ENCODE measurements at regions not wholly inside any gene's neighbourhood (a gene's known extent, or its start where the extent isn't known, plus 50 kb on each side); places are given as distances from the start of the nearest gene placed in this dataset.
"Not testable (repeated sequence)": the region's sequence is repeated elsewhere in the genome, so short reads cannot be mapped to it uniquely, and the experiment has no call there.

DNA sequence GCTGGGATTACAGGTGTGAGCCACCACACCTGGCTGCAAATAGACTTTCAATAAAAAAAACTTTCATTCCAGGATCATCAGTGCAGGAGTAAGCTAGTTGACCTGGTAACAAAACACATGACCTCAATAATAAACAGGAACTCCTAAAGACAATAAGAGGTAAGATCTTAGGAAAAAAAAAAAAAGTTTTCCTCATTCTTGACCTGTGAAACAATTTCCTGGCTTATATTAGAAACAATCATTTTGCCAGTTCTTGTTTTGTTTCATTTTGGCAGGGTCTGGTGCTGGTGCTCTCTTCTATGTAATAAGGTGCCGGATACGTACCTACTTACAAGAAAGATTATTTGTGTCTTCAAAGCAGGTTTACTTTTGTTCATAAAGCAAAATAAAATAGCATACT, 90.6 kb upstream of the AMN1 start:
- TF ChIP-seq, protein P1, sequence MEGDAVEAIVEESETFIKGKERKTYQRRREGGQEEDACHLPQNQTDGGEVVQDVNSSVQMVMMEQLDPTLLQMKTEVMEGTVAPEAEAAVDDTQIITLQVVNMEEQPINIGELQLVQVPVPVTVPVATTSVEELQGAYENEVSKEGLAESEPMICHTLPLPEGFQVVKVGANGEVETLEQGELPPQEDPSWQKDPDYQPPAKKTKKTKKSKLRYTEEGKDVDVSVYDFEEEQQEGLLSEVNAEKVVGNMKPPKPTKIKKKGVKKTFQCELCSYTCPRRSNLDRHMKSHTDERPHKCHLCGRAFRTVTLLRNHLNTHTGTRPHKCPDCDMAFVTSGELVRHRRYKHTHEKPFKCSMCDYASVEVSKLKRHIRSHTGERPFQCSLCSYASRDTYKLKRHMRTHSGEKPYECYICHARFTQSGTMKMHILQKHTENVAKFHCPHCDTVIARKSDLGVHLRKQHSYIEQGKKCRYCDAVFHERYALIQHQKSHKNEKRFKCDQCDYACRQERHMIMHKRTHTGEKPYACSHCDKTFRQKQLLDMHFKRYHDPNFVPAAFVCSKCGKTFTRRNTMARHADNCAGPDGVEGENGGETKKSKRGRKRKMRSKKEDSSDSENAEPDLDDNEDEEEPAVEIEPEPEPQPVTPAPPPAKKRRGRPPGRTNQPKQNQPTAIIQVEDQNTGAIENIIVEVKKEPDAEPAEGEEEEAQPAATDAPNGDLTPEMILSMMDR (IDR thresholded peaks at IDR 0.05), result no peak
- TF ChIP-seq ZFX (IDR thresholded peaks at IDR 0.05; ENCODE audit: borderline replicate concordance), result no peak
- H3K27ac ChIP-seq, result no peak overlapping the region

DNA sequence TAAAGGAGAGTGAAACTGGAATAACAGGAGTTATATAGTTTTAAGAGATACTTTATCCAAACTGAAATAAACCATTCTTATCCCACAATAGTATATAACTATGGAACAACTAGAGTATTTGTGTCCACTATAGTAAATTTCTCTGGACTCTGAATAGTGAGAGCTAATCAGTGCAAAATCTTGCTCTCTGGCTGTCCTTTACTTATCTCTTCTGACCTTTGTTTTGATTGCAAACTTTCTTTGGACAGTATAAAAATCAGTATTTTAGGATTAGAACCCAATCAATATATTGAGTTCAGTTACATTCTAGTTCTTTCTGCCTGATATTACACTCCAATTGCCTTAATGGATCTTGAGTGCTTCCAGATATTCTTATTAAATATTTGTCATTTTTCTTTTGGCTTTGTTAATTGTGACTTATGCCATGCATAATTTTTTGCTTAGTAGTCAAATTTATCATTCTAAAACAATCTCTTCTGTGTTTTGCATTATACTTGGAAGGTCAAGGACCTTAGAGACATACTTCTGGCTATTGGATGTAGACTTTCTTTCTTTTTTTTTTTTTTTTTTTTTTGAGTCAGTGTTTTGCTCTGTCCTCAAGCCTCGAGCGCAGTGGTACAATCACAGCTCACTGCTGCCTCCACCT, 89.9 kb upstream of the AMN1 start:
- TF ChIP-seq ZFX (IDR thresholded peaks at IDR 0.05; ENCODE audit: borderline replicate concordance), result no peak
- TF ChIP-seq, protein P1 (IDR thresholded peaks at IDR 0.05), result no peak
- H3K27ac ChIP-seq, result no peak overlapping the region

DNA sequence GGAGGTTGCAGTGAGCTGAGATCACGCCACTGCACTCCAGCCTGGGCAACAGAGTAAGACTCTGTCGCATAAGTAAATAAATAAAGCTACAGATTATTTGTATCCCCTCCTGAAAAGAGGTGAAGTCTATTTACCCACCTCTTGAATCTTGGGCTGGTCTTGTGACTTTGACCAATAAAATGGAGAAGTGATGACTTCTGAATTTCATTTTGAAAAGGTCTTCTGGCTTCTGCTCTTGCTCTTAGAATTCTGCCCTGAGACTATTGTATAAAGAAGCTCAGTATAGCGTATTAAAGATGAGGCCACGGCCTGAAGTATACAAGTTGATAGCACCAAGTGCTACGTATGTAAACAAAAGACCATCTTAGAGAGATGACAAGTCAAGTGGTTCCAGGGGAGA, 88.3 kb upstream of the AMN1 start:
- H3K27ac ChIP-seq, result no peak overlapping the region
- TF ChIP-seq, protein P1 (IDR thresholded peaks at IDR 0.05), result no peak
- TF ChIP-seq ZFX (IDR thresholded peaks at IDR 0.05; ENCODE audit: borderline replicate concordance), result no peak

DNA sequence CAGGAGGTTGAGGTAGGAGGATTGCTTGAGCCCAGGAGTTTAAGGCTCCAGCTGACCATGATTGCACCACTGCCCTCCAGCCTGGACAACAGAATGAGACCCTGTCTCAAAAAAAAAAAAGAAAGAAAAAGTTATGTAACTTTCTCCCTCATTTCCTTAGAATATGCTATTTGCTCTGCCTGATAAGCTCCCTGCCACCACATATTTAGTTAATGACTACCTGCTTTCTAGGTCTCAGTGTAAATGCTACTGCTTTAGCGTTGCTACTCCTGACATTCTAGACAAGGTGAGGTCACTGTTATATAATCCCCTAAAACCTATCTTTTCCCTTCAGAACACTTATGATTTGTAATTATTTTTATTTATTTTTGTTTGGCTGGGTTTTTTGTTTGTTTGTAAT, 86.3 kb upstream of the AMN1 start:
- TF ChIP-seq, protein P1 (IDR thresholded peaks at IDR 0.05), result no peak
- no peak overlapping the region for H3K27ac ChIP-seq

DNA sequence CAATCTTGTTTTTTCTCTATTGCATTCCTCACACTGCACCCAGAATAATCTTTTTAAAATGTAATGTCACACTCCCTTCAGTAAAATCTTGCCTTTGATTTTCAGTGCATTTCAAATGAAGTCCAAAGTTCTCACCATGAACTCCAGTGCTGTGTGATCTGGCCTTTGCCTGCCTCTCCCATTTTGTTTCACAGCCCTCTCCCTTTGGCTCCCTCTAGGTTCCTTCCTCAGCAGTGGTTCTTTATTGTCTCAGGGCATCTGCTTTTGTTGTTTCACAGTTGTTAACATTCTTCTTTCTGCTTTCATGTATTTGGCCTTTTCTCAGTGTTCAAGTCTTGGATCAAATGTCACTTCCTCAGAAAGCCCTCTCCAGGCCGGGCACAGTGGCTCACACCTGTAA, 84.5 kb upstream of the AMN1 start:
- TF ChIP-seq, protein P1 (IDR thresholded peaks at IDR 0.05), result peak; percentile 34
- TF ChIP-seq ZFX (IDR thresholded peaks at IDR 0.05; ENCODE audit: borderline replicate concordance), result no peak
- no peak overlapping the region for H3K27ac ChIP-seq

DNA sequence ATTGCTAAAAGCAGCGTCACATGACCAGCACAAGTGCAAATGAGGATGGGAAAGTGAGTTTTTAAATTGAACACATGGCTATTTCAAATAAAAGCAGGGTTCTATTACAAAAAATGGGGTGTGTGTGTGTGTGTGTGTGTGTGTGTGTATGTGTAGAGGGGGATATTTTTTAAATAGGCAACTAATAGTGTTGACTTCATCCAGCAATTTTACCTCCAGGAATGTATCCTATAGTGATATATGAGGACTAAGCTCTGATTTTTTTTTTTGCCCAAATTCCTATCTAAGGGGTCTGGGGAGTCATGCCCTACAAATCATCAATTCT, 78.9 kb upstream of the AMN1 start:
- TF ChIP-seq, protein P1 (IDR thresholded peaks at IDR 0.05), result no peak
- no peak for TF ChIP-seq ZFX (IDR thresholded peaks at IDR 0.05; ENCODE audit: borderline replicate concordance)
- H3K27ac ChIP-seq, result no peak overlapping the region

DNA sequence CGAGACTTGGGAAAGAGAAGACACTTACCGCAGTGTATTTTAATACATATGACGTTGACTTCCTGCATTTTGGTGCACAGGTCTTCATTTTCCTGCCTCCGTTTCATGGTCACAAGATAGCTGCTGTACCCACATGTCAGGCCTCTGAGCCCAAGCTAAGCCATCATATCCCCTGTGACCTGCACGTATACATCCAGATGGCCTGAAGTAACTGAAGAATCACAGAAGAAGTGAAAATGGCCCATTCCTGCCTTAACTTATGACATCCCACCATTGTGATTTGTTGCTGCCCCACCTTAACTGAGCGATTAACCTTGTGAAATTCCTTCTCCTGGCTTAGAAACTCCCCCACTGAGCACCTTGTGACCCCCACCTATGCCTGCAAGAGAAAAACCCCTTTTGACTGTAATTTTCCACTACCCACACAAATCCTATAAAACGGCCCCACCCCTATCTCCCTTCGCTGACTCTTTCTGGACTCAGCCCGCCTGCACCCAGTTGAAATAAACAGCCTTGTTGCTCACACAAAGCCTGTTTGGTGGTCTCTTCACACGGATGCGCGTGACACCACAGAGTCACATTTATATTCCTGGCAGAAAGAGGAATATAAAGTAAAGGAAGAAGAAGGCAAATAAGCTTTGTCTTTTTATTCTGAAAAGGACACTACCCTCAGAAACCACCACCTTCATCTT, 78.4 kb upstream of the AMN1 start:
- H3K27ac ChIP-seq, result not testable (repeated sequence)

DNA sequence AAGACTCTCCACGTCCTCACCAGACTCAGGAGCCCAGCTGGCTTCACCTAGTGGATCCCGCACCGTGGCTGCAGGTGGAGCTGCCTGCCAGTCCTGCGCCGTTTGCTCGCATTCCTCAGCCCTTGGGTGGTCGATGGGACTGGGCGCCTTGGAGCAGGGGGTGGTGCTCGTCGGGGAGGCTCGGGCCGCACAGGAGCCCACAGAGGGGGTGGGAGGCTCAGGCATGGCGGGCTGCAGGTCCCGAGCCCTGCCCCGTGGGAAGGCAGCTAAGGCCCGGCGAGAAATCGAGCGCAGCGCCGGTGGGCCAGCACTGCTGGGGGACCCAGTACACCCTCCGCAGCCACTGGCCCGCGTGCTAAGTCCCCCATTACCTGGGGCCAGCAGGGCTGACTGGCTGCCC, 76.9 kb upstream of the AMN1 start:
- H3K27ac ChIP-seq, result not testable (repeated sequence)

DNA sequence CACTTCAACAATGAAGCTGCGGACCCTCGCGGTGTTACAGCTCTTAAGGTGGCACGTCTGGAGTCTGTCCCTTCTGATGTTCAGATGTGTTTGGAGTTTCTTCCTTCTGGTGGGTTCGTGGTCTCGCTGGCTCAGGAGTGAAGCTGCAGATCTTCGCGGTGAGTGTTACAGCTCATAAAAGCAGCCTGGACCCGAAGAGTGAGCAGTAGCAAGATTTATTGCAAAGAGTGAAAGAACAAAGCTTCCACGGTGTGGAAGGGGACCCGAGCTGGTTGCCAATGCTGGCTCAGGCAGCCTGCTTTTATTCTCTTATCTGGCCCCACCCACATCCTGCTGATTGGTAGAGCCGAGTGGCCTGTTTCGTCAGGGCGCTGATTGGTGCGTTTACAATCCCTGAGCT, 75.9 kb upstream of the AMN1 start:
- not testable (repeated sequence) for H3K27ac ChIP-seq
